GM19463 (cell line): ENCODE measurements at regions not wholly inside any gene's neighbourhood (a gene's known extent, or its start where the extent isn't known, plus 50 kb on each side); places are given as distances from the start of the nearest gene placed in this dataset.
"Not testable (repeated sequence)": the region's sequence is repeated elsewhere in the genome, so short reads cannot be mapped to it uniquely, and the experiment has no call there.

Experiments used
- ATAC-seq: cut with Tn5 transposase; IDR thresholded peaks from one replicate; pipeline ENCODE4 v1.9.1; 2021; ENCODE audit warnings: mild to moderate bottlenecking, moderate library complexity; ENCODE audit not compliant: unreplicated experiment

DNA sequence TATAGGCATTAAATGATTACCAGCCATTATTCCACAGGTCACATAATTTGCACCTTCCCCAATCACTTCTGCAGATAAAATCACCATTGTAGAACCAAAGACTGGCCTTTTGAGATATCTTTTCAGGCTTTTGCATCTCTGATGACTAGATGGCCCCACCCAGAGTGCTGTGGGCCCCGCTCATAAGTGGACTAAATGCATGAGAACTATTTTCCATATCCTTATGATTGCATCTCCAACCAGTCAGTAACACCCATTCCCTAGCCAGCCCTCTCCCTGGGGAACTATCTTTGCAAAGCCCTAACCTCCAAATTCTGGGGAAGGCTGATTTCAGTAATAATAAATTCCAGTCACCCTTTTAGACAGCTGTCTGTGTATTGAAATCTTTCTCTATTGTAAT is 53.5 kb upstream of the CDH9 start:
- no peak for ATAC-seq

DNA sequence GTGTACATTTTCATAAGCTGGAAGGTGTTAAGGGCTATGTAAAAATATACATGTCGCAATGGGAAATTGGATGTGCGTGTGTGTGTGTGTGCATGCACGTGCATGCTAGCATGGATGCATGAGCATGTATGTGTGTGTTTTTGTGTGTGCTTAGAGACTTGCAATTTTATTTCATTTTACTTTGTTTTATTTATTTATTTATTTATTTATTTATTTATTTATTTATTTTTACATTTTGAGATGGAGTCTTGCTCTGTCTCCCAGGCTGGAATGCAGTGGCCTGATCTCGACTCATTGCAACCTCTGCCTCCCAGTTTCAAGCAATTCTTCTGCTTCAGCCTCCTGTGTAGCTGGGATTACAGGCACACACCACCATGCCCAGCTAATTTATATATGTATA is 50.4 kb upstream of the CDH9 start:
- not testable (repeated sequence) for ATAC-seq
